T47D (cell line): ENCODE measurements at regions not wholly inside any gene's neighbourhood (a gene's known extent, or its start where the extent isn't known, plus 50 kb on each side); places are given as distances from the start of the nearest gene placed in this dataset.

ENCODE experiments used
- DNase-seq, 2 experiments: peaks; one replicate each; pipeline versions ENCODE4 v3.0.0 to v3.0.0-alpha.2; 2011 to 2012; ENCODE audit warnings: low read depth in 1 of 2, low spot score in 1 of 2
- JUND ChIP-seq: IDR thresholded peaks from 2 replicates; pipeline ENCODE4 v1.6.1; 2012; ENCODE audit warnings: low read depth
- in situ Hi-C: cut with HindIII; loops from 2 replicates; pipeline ENCODE4 v1.10.0; 2016; ENCODE audit warnings: low sequenced_read_pairs, low pct_unique_long_range_greater_than_20kb

DNA sequence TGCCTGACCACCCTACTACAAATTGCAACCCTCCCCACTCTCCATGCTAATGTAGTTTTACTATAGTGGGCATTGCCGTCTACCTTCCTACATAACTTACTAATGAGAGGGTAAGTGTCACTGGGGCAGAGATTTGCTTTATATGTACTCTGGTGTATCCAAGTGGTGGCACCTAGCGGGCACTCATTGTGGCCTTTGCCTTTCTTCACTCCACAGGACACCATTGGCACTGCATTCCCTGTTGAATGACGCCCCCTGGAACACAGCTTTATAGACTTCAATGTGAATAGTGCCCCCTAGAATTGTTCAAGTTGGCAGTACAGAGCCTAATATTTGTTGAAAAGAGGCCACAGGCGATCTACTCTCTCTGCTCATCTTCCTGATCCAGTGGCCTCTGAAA, 215.8 kb downstream of the MID1IP1 start:
- peak in 1 of 2 experiments; percentile 12 for DNase-seq
- no peak for TF ChIP-seq JUND
- in situ Hi-C loops, result no loop called here

DNA sequence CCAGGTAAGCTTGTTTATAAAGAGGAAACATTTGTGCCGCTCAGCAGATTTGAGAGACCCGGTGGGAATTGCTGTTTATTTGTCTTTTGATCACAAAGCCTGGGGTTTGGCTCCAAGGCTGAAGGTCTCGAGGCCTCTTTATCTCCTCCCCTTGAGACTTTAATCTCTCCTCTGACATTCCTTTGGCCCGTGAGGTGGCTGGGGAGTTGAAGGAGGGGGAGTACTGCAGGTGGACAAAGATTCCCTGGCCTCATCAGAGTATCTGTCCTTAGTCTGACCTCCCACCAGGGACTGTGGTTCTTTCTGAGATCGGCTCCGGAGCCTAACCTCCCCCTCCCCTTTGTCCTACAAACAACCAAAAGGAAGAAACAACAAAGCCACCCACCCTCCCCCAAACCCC, 216.5 kb downstream of the MID1IP1 start:
- DNase-seq, result no peak
- no peak for TF ChIP-seq JUND
- in situ Hi-C loops, result no loop called here

DNA sequence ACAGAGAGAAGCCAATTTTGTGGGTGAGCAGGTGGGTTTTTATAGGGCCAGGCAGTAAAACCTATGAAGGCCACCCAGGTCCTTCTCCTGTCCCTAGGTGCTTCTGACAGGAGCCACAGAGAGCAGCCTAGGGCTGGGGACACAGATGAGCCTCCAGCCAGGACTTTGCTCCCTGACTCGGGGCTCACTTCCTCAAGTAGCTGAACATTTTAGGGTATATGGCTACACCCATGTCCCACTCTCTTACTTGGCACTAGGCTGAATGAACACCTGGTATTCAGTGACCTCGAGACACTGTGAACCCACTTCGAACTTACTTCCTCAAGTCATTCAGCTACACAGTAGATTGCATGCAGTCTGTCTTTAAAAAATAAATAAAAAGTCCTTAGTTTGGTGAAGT, 217.3 kb downstream of the MID1IP1 start:
- no peak for TF ChIP-seq JUND
- in situ Hi-C loops, result no loop called here
- no peak for DNase-seq

DNA sequence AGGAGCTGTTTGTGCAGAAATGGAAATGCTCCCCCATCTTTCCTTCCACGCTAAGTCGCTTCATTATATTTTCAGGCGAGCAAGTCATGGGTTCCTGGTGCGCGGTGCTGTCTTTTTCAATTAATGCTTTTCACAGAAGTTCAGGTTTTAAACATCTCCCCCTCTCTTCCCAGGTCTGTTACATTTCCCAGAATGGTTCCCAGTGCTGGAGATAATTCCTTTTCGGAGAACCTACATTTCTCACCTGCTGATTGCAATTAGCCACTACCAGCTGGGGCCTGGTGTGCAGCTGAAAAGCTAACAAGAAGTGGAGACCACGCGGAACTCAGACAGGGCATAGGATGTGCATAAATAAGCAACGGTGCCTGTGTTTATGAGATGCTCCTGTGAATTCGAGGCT, 217.8 kb downstream of the MID1IP1 start:
- no peak for TF ChIP-seq JUND
- in situ Hi-C loops, result no loop called here
- no peak for DNase-seq

DNA sequence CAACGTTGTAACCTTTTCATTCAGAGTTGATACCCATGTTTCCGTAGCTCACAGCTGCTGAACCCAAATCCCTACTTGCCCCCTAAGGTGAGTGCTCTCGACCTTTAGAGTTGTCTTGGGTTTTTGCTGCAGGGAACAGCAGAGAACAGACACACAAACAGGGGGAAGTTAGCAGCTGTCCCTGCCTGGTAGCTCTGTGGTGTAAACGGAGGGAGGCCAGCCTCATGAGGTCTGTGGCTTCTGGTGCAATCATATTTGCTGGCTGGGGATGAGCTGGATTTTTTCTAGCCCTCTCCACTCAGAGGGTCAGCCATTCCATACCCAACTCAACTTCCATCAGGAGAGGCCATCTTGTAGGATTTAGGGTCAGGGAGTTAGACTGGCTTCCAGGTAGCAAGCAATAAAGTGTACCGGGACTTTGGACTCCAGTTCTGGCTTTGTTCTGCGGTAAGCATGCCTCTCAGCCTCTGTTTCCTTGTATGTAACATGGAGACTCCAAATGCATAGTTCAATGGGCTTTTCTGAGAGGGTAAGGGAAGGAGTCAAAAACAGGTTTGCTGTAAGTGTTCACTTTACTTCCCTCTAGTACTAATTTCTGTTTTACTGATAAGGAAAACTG, 218.9 kb downstream of the MID1IP1 start:
- no peak for TF ChIP-seq JUND
- in situ Hi-C loops, result no loop called here
- DNase-seq, result no peak

DNA sequence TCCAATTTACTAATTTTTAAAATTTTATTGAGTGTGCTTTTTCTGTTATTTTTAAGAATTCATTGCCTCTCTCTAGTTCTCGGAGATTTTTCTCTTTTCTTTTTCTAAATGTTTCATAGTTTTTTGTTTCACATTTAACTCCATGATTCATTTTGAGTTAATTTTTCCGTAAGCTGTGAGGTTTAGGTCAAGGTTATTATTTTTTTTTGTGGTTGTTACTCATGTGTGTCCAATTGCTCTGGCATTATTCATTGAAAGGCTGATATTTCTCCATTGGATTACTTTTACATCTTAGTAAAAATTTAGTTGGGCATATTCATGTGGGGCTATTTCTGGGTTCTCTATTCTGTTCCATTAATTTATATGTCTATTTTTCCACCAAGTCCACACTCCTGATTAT, 220.8 kb downstream of the MID1IP1 start:
- no peak for DNase-seq
- no peak for TF ChIP-seq JUND
- in situ Hi-C loops, result no loop called here

DNA sequence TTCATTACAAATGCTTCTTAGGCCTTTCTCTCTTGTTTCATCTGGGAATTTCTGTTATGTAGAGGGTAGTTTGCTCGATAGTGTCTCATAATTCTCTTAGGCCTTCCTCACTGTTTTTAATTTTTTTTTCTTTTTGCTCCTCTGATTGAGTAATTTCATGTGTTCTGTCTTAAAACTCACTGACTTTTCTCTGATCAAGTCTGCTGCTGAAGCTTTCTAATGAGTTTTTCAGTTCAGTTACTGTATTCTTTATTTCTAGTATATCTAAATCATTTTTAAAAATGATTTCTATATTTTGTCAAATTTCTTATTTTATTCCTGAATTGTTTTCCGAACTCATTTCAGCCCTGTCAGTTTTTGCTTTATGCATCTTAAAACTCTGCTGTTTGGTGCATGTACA, 228.0 kb downstream of the MID1IP1 start:
- in situ Hi-C loops, result no loop called here
- DNase-seq, result no peak
- TF ChIP-seq JUND, result no peak

DNA sequence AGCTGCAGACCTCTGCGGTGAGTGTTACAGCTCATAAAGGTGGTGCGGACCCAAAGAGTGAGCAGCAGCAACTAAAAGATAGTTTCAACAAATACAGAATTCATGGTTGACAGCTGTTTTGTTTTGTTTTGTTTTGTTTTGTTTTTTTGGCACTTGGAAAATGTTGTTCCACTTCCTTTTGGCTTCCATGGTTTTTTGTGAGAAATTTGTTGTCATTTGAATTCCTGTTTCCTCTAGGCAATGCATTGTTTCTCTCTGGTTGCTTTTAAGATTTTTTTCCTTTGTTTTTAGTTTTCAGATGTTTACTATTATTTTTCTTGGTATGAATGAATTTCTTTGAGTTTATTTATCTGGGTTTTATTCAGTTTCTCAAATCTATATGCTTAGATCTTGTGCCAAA, 229.4 kb downstream of the MID1IP1 start:
- in situ Hi-C loops, result no loop called here
- no peak for DNase-seq
- TF ChIP-seq JUND, result no peak

DNA sequence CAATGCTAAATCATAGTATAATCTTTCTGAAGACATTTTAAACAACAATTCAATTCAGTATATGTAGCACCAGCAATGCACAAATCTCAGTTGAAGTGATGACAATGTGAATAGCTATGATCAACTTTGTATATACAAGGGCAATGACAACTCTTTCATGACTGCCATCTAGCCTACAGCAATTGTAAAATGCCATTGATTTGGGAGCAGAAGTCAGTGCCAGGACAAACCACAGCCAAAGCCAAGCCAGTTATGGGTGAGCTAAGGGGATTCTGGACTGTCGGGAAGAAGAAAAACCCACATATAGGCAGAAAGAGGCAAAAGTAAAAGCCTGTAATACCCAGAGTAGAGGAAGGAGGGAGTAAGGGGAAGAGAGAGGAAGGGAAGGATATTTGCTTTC, 238.6 kb downstream of the MID1IP1 start:
- no peak for TF ChIP-seq JUND
- no peak for DNase-seq
- in situ Hi-C loops, result no loop called here

DNA sequence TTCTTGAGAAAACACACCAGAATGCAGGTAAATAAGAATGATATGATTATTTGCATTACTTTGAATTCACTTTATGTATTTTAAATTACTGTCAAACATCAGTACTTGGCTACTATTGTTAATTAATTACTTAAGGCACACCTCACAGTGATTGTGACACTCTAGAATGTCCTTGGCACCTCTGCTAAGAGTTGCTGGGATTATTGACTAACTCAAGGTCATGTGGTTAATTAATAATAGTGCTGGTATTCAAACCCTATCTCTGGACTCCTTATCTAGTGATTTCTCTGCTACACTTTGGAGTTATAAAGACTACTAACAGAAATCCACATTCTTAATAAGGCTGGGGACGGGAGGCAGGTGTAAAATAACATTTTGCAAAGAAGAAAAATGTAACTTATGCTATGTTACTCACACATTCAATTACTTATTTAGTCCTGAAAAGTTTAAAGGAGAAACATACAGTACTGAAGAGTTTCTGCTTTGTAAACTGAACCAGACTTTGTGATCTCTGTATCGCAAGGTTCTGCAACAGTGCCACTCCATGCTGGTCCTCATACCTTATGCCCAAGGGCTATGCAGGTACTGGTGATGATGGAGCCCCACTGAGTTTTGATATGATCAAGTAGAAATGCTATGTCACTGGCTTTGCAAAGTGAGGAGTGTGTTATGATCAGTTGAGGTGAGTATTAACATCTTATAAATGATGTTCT, 242.7 kb downstream of the MID1IP1 start:
- no peak for TF ChIP-seq JUND
- in situ Hi-C loops, result no loop called here
- no peak for DNase-seq

DNA sequence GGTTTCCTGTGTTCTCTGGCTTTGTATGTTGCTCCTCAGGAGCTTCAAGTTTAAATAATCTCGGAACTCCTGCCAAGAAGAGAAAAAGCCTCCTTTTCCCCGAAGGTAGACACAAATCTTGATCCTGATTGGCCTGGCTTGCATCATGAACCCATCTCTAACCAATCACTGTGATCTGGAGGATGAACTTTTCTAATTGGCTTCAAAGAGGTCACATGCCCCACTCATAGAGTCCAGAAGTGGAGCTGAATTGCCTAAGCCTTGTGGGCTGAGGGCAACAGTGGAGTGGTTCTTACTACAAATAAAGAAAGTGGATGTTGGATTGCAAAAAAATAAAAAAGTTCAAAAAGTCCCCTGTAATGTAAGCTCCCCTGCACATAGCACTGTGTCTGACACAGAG, 245.9 kb downstream of the MID1IP1 start:
- no peak for TF ChIP-seq JUND
- in situ Hi-C loops, result no loop called here
- DNase-seq, result no peak

DNA sequence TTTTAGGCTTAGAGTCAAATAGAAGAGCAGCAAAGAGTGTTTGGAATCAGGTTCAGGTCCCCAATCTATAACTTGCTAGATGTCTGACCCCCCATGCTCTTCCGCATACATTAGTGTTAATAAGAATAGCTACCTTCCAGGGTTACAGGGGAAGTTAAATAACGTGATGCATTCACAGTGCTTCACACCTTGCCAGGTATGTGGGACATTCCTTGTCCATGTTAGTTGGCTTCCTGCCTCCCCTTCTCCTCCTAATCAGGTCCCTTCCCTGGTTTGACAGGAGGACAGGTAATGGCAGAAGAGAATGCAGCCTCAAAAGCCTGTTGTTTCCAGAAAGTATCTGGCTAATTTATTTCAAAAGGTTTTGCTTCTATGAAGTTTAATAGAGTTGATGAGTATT, 248.7 kb downstream of the MID1IP1 start:
- TF ChIP-seq JUND, result no peak
- no peak for DNase-seq
- in situ Hi-C loops, result no loop called here

DNA sequence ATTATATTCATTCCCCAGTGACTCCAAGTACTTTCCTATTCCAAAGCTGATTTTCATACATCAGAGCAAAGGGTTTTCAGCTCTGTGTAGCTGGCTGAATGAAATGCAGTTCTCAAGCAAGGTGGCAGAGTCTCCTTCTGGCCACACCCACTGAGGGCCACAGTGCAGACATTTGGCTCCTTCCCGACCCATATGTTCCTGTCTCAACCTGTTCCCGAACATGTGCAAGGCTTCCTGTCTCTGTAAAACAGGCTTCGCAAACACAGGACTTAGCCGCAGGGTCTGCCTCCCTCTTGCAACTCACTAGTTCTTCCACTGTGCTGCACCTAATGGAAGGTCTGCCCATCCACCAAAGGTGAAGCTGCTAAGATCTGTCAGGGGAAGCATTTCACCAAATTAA, 249.2 kb downstream of the MID1IP1 start:
- peak; percentile 11 to 76 for DNase-seq
- in situ Hi-C loops, result no loop called here
- TF ChIP-seq JUND, result no peak

DNA sequence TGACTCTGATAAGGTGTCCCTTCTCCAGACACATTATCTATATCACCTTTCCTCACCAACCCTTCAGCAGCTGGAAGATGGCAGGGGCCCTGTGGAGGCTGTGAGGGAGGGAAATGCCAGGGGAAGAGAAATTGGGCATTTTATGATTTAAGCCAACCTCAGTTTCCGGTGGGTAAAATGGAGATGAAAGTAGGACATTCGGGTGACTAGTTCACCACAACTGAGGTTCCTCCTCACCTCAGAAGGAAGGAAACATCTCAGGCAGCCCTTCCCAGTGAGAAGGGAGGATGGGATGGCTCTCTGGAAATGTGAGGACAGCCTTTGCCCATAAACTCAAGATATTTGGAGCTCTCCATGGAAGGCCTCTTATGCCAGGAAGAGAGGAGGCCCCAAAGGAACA, 251.5 kb downstream of the MID1IP1 start:
- no peak for TF ChIP-seq JUND
- in situ Hi-C loops, result no loop called here
- no peak for DNase-seq
